HEK293 (cell line): ENCODE measurements at regions not wholly inside any gene's neighbourhood (a gene's known extent, or its start where the extent isn't known, plus 50 kb on each side); places are given as distances from the start of the nearest gene placed in this dataset.
A peak's percentile ranks its signal among the peaks of the same experiment; 100 is the strongest.

ENCODE experiments used
- BCL11B ChIP-seq: fragments of 450-650 bp; formaldehyde crosslinking; IDR thresholded peaks from 2 replicates; pipeline ENCODE4 v1.5.1; 2016; ENCODE audit warnings: low read depth, missing biosample characterization, missing genetic modification characterization
- GLIS2 ChIP-seq: fragments of 450-650 bp; formaldehyde crosslinking; IDR thresholded peaks from 2 replicates; pipeline ENCODE4 v1.5.1; 2016; ENCODE audit warnings: missing biosample characterization, missing genetic modification characterization
- KLF1 ChIP-seq: fragments of 450-650 bp; formaldehyde crosslinking; IDR thresholded peaks from 2 replicates; pipeline ENCODE4 v1.5.1; 2016; ENCODE audit warnings: missing biosample characterization, missing genetic modification characterization
- KLF9 ChIP-seq: fragments of 450-650 bp; formaldehyde crosslinking; IDR thresholded peaks from 2 replicates; pipeline ENCODE4 v1.5.1; 2016; ENCODE audit warnings: missing biosample characterization, missing genetic modification characterization, low read depth
- SCRT2 ChIP-seq: fragments of 450-650 bp; formaldehyde crosslinking; IDR thresholded peaks from 2 replicates; pipeline ENCODE4 v1.5.1; 2016; ENCODE audit warnings: missing biosample characterization, missing genetic modification characterization
- SP2 ChIP-seq: fragments of 450-650 bp; formaldehyde crosslinking; IDR thresholded peaks from 2 replicates; pipeline ENCODE4 v1.5.1; 2016; ENCODE audit warnings: missing biosample characterization, missing genetic modification characterization
- TRIM28 ChIP-seq: IDR thresholded peaks from 2 replicates; pipeline ENCODE4 v1.6.1; 2011; ENCODE audit warnings: low read length, control low read depth, borderline replicate concordance
- ZBTB20 ChIP-seq: fragments of 450-650 bp; formaldehyde crosslinking; IDR thresholded peaks from 2 replicates; pipeline ENCODE4 v1.5.1; 2016; ENCODE audit warnings: missing biosample characterization, missing genetic modification characterization
- ZEB2 ChIP-seq: fragments of 450-650 bp; formaldehyde crosslinking; IDR thresholded peaks from 2 replicates; pipeline ENCODE4 v1.5.1; 2016; ENCODE audit warnings: missing biosample characterization, missing genetic modification characterization
- ZNF121 ChIP-seq: fragments of 450-650 bp; formaldehyde crosslinking; IDR thresholded peaks from 2 replicates; pipeline ENCODE4 v1.5.1; 2016; ENCODE audit warnings: missing biosample characterization, missing genetic modification characterization
- ZNF16 ChIP-seq: fragments of 450-650 bp; formaldehyde crosslinking; IDR thresholded peaks from 2 replicates; pipeline ENCODE4 v1.5.1; 2016; ENCODE audit warnings: low read depth, missing biosample characterization, missing genetic modification characterization
- ZNF2 ChIP-seq: fragments of 450-650 bp; formaldehyde crosslinking; IDR thresholded peaks from 2 replicates; pipeline ENCODE4 v1.5.1; 2016; ENCODE audit warnings: missing biosample characterization, missing genetic modification characterization
- ZNF223 ChIP-seq: fragments of 450-650 bp; formaldehyde crosslinking; IDR thresholded peaks from 2 replicates; pipeline ENCODE4 v1.5.1; 2016; ENCODE audit warnings: missing biosample characterization, missing genetic modification characterization
- ZNF311 ChIP-seq: fragments of 450-650 bp; formaldehyde crosslinking; IDR thresholded peaks from 2 replicates; pipeline ENCODE4 v1.5.1; 2017; ENCODE audit warnings: missing biosample characterization, missing genetic modification characterization, borderline replicate concordance
- ZNF37A ChIP-seq: fragments of 450-650 bp; IDR thresholded peaks from 2 replicates; pipeline ENCODE4 v1.5.1; 2018; ENCODE audit warnings: missing biosample characterization, missing genetic modification characterization
- ZNF426 ChIP-seq: fragments of 450-650 bp; formaldehyde crosslinking; IDR thresholded peaks from 2 replicates; pipeline ENCODE4 v1.5.1; 2017; ENCODE audit warnings: missing biosample characterization, missing genetic modification characterization, mild to moderate bottlenecking, inconsistent platforms, moderate library complexity
- ZNF473 ChIP-seq: fragments of 450-650 bp; formaldehyde crosslinking; IDR thresholded peaks from 2 replicates; pipeline ENCODE4 v1.5.1; 2017; ENCODE audit warnings: missing biosample characterization, missing genetic modification characterization
- ZNF510 ChIP-seq: fragments of 450-650 bp; formaldehyde crosslinking; IDR thresholded peaks from 2 replicates; pipeline ENCODE4 v1.5.1; 2018; ENCODE audit warnings: mild to moderate bottlenecking, missing genetic modification characterization, missing biosample characterization; ENCODE audit not compliant: insufficient replicate concordance
- ZNF529 ChIP-seq: fragments of 450-650 bp; formaldehyde crosslinking; IDR thresholded peaks from 2 replicates; pipeline ENCODE4 v1.5.1; 2017; ENCODE audit warnings: missing genetic modification characterization, missing biosample characterization; ENCODE audit not compliant: insufficient replicate concordance
- ZNF558 ChIP-seq: fragments of 450-650 bp; formaldehyde crosslinking; IDR thresholded peaks from 2 replicates; pipeline ENCODE4 v1.5.1; 2016; ENCODE audit warnings: missing biosample characterization, missing genetic modification characterization
- ZNF585B ChIP-seq: fragments of 450-650 bp; formaldehyde crosslinking; IDR thresholded peaks from 2 replicates; pipeline ENCODE4 v1.5.1; 2016; ENCODE audit warnings: missing biosample characterization, missing genetic modification characterization
- ZNF596 ChIP-seq: fragments of 450-650 bp; IDR thresholded peaks from 2 replicates; pipeline ENCODE4 v1.5.0; 2018; ENCODE audit warnings: missing biosample characterization, mild to moderate bottlenecking, missing genetic modification characterization, moderate library complexity
- ZNF621 ChIP-seq: fragments of 450-650 bp; formaldehyde crosslinking; IDR thresholded peaks from 2 replicates; pipeline ENCODE4 v1.5.1; 2017; ENCODE audit warnings: missing biosample characterization, missing genetic modification characterization
- ZNF654 ChIP-seq: fragments of 450-650 bp; formaldehyde crosslinking; IDR thresholded peaks from 2 replicates; pipeline ENCODE4 v1.5.1; 2016; ENCODE audit warnings: low read depth, missing biosample characterization, missing genetic modification characterization
- ZNF768 ChIP-seq: fragments of 450-650 bp; formaldehyde crosslinking; IDR thresholded peaks from 2 replicates; pipeline ENCODE4 v1.5.1; 2018; ENCODE audit warnings: missing biosample characterization, mild to moderate bottlenecking, missing genetic modification characterization
- ZNF776 ChIP-seq: fragments of 450-650 bp; formaldehyde crosslinking; IDR thresholded peaks from 2 replicates; pipeline ENCODE4 v1.5.0; 2017; ENCODE audit warnings: missing biosample characterization, missing genetic modification characterization, borderline replicate concordance
- ZNF785 ChIP-seq: fragments of 450-650 bp; formaldehyde crosslinking; IDR thresholded peaks from 2 replicates; pipeline ENCODE4 v1.5.1; 2016; ENCODE audit warnings: missing biosample characterization, missing genetic modification characterization
- ZNF837 ChIP-seq: fragments of 450-650 bp; formaldehyde crosslinking; IDR thresholded peaks from 2 replicates; pipeline ENCODE4 v1.5.1; 2016; ENCODE audit warnings: missing biosample characterization, missing genetic modification characterization
- ZSCAN4 ChIP-seq: fragments of 450-650 bp; formaldehyde crosslinking; IDR thresholded peaks from 2 replicates; pipeline ENCODE4 v1.5.1; 2017; ENCODE audit warnings: missing biosample characterization, missing genetic modification characterization
- ZXDB ChIP-seq: fragments of 450-650 bp; formaldehyde crosslinking; IDR thresholded peaks from 2 replicates; pipeline ENCODE4 v1.5.1; 2016; ENCODE audit warnings: missing biosample characterization, missing genetic modification characterization
- TF ChIP-seq, protein P1 (sequence below): fragments of 450-650 bp; formaldehyde crosslinking; IDR thresholded peaks from 2 replicates; pipeline ENCODE4 v1.5.1; 2016; ENCODE audit warnings: missing biosample characterization, missing genetic modification characterization
- TF ChIP-seq, protein P2 (sequence below): fragments of 450-650 bp; formaldehyde crosslinking; IDR thresholded peaks from 2 replicates; pipeline ENCODE4 v1.5.1; 2016; ENCODE audit warnings: missing biosample characterization, missing genetic modification characterization
- TF ChIP-seq, protein P3 (sequence below): fragments of 450-650 bp; formaldehyde crosslinking; IDR thresholded peaks from 2 replicates; pipeline ENCODE4 v1.5.1; 2016; ENCODE audit warnings: missing biosample characterization, missing genetic modification characterization
- TF ChIP-seq, protein P4 (sequence below): fragments of 450-650 bp; formaldehyde crosslinking; IDR thresholded peaks from 2 replicates; pipeline ENCODE4 v1.5.1; 2017; ENCODE audit warnings: missing biosample characterization, mild to moderate bottlenecking, missing genetic modification characterization, moderate library complexity

DNA sequence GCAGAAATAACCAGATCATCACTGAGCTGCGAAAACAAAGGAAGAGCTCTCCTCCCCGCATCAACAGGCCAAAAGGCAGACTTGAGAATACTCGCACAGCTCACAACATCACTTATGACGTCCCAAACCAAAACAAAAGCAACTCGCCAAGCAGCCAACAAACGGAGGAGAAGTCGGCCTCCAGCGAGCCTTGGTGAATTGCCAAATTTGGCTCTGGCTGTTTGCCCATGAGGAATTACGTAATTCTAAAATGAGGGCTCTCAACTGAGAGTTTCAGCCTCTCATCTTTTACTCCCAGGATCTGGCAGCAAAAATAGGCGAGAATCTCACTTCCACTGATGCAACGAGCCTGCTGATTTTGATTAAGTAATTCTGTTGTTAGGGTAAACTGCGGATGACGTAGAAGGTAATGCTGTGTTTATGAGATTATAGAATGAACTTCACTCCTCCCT is 51.7 kb upstream of the SEMA6A start (continued):
- no peak for TF ChIP-seq ZNF837 (tag by site-specific recombination)
- peak; percentile 96 for TF ChIP-seq SCRT2 (tag by site-specific recombination)
- TF ChIP-seq KLF9 (tag by site-specific recombination) = no peak
- no peak for TF ChIP-seq ZSCAN4 (tag by site-specific recombination)
- TF ChIP-seq ZNF16 = no peak
- TF ChIP-seq SP2 = no peak
- no peak for TF ChIP-seq GLIS2
- no peak for TF ChIP-seq ZNF37A (tag by site-specific recombination)
- TF ChIP-seq, protein P1, sequence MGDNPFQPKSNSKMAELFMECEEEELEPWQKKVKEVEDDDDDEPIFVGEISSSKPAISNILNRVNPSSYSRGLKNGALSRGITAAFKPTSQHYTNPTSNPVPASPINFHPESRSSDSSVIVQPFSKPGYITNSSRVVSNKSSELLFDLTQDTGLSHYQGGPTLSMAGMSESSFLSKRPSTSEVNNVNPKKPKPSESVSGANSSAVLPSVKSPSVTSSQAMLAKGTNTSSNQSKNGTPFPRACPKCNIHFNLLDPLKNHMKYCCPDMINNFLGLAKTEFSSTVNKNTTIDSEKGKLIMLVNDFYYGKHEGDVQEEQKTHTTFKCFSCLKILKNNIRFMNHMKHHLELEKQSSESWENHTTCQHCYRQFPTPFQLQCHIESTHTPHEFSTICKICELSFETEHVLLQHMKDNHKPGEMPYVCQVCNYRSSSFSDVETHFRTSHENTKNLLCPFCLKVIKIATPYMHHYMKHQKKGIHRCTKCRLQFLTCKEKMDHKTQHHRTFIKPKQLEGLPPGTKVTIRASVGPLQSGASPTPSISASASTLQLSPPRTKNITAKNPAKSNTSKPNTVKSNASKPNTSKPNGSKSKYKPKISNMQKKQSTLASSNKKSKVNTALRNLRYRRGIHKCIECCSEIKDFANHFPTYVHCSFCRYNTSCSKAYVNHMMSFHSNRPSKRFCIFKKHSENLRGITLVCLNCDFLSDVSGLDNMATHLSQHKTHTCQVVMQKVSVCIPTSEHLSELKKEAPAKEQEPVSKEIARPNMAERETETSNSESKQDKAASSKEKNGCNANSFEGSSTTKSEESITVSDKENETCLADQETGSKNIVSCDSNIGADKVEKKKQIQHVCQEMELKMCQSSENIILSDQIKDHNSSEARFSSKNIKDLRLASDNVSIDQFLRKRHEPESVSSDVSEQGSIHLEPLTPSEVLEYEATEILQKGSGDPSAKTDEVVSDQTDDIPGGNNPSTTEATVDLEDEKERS (tag by site-specific recombination) = no peak
- TF ChIP-seq ZNF311 (tag by site-specific recombination) = no peak
- TF ChIP-seq ZNF654 (tag by site-specific recombination) = no peak
- TF ChIP-seq, protein P2, sequence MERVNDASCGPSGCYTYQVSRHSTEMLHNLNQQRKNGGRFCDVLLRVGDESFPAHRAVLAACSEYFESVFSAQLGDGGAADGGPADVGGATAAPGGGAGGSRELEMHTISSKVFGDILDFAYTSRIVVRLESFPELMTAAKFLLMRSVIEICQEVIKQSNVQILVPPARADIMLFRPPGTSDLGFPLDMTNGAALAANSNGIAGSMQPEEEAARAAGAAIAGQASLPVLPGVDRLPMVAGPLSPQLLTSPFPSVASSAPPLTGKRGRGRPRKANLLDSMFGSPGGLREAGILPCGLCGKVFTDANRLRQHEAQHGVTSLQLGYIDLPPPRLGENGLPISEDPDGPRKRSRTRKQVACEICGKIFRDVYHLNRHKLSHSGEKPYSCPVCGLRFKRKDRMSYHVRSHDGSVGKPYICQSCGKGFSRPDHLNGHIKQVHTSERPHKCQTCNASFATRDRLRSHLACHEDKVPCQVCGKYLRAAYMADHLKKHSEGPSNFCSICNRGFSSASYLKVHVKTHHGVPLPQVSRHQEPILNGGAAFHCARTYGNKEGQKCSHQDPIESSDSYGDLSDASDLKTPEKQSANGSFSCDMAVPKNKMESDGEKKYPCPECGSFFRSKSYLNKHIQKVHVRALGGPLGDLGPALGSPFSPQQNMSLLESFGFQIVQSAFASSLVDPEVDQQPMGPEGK = no peak
- TF ChIP-seq, protein P3, sequence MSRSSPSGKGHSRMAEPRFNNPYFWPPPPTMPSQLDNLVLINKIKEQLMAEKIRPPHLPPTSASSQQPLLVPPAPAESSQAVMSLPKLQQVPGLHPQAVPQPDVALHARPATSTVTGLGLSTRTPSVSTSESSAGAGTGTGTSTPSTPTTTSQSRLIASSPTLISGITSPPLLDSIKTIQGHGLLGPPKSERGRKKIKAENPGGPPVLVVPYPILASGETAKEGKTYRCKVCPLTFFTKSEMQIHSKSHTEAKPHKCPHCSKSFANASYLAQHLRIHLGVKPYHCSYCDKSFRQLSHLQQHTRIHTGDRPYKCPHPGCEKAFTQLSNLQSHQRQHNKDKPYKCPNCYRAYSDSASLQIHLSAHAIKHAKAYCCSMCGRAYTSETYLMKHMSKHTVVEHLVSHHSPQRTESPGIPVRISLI = no peak
- TF ChIP-seq ZNF529 (tag by site-specific recombination) = no peak
- no peak for TF ChIP-seq ZNF768 (tag by site-specific recombination)
- no peak for TF ChIP-seq BCL11B (tag by site-specific recombination)
- no peak for TF ChIP-seq KLF1 (tag by site-specific recombination)
- TF ChIP-seq ZNF121 = no peak
- no peak for TF ChIP-seq ZNF776 (tag by site-specific recombination)
- TF ChIP-seq ZXDB = 0 out of 2 replicates have a peak, but pooled peaks have one; percentile 20
- TF ChIP-seq, protein P4, sequence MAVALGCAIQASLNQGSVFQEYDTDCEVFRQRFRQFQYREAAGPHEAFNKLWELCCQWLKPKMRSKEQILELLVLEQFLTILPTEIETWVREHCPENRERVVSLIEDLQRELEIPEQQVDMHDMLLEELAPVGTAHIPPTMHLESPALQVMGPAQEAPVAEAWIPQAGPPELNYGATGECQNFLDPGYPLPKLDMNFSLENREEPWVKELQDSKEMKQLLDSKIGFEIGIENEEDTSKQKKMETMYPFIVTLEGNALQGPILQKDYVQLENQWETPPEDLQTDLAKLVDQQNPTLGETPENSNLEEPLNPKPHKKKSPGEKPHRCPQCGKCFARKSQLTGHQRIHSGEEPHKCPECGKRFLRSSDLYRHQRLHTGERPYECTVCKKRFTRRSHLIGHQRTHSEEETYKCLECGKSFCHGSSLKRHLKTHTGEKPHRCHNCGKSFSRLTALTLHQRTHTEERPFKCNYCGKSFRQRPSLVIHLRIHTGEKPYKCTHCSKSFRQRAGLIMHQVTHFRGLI (tag by site-specific recombination) = no peak
- peak; percentile 43; the same call in 1 of the 2 replicates for TF ChIP-seq ZNF2 (tag by site-specific recombination)
- no peak for TF ChIP-seq ZNF585B (tag by site-specific recombination)
- TF ChIP-seq ZNF621 = no peak
- no peak for TF ChIP-seq ZNF785 (tag by site-specific recombination)
- TF ChIP-seq ZNF426 (tag by site-specific recombination) = no peak
- TF ChIP-seq ZNF558 (tag by site-specific recombination) = peak; percentile 75; the same call in 1 of the 2 replicates
- TF ChIP-seq ZEB2 (tag by site-specific recombination) = peak; percentile 86
- no peak for TF ChIP-seq ZNF596 (tag by site-specific recombination)
- TF ChIP-seq ZNF223 (tag by site-specific recombination) = no peak
- peak; percentile 43; the same call in 1 of the 2 replicates for TF ChIP-seq TRIM28
- TF ChIP-seq ZBTB20 (tag by site-specific recombination) = no peak
- no peak for TF ChIP-seq ZNF473
- peak; percentile 19 for TF ChIP-seq ZNF510 (tag by site-specific recombination)
